ENCODE measurements at regions not wholly inside any gene's neighbourhood (a gene's known extent, or its start where the extent isn't known, plus 50 kb on each side); places are given as distances from the start of the nearest gene placed in this dataset.

- no peak for DNase-seq (ENCODE audit: low spot score)
These were observed 307.7 kb upstream of the TNP1 start for GRCh38 chr2:217167531-217167930.

- peak; percentile 61 for DNase-seq (ENCODE audit: low spot score)
These were observed 306.5 kb upstream of the TNP1 start for GRCh38 chr2:217166241-217166850.

- DNase-seq (ENCODE audit: low spot score) = no peak
These were observed 305.7 kb upstream of the TNP1 start for GRCh38 chr2:217165547-217165946.

- no peak for DNase-seq (ENCODE audit: low spot score)
These were observed 304.1 kb upstream of the TNP1 start for GRCh38 chr2:217163987-217164386.

GRCh38 chr2:217162533-217162932 is 302.7 kb upstream of the TNP1 start:
- DNase-seq (ENCODE audit: low spot score) = peak; percentile 80

- DNase-seq (ENCODE audit: low spot score) = no peak
These were observed 301.4 kb upstream of the TNP1 start for GRCh38 chr2:217160978-217161973.

- peak; percentile 56 for DNase-seq (ENCODE audit: low spot score)
These were observed 300.4 kb upstream of the TNP1 start for GRCh38 chr2:217160103-217160743.

GRCh38 chr2:217158928-217159327 is 299.1 kb upstream of the TNP1 start:
- DNase-seq (ENCODE audit: low spot score) = no peak

- no peak for DNase-seq (ENCODE audit: low spot score)
These were observed 297.7 kb upstream of the TNP1 start for GRCh38 chr2:217157581-217157980.

GRCh38 chr2:217156801-217157200 is 296.9 kb upstream of the TNP1 start:
- DNase-seq (ENCODE audit: low spot score) = no peak

- no peak for DNase-seq (ENCODE audit: low spot score)
These were observed 295.1 kb upstream of the TNP1 start for GRCh38 chr2:217154923-217155322.

GRCh38 chr2:217153510-217153909 is 293.6 kb upstream of the TNP1 start:
- DNase-seq (ENCODE audit: low spot score) = no peak

- DNase-seq (ENCODE audit: low spot score) = no peak
These were observed 293.0 kb upstream of the TNP1 start for GRCh38 chr2:217152831-217153230.

GRCh38 chr2:217151509-217152206 is 291.8 kb upstream of the TNP1 start:
- no peak for DNase-seq (ENCODE audit: low spot score)

- no peak for DNase-seq (ENCODE audit: low spot score)
These were observed 290.4 kb upstream of the TNP1 start for GRCh38 chr2:217150236-217150635.

GRCh38 chr2:217149087-217149660 is 289.3 kb upstream of the TNP1 start:
- no peak for DNase-seq (ENCODE audit: low spot score)

GRCh38 chr2:217147818-217148217 is 288.0 kb upstream of the TNP1 start:
- no peak for DNase-seq (ENCODE audit: low spot score)

GRCh38 chr2:217146956-217147355 is 287.1 kb upstream of the TNP1 start:
- no peak for DNase-seq (ENCODE audit: low spot score)

- DNase-seq (ENCODE audit: low spot score) = peak; percentile 62
These were observed 282.9 kb upstream of the TNP1 start for GRCh38 chr2:217142649-217143266.

- no peak for DNase-seq (ENCODE audit: low spot score)
These were observed 278.4 kb upstream of the TNP1 start for GRCh38 chr2:217138284-217138683.

GRCh38 chr2:217127744-217128143 is 267.9 kb upstream of the TNP1 start:
- DNase-seq (ENCODE audit: low spot score) = no peak

Measured in HT-29 (cell line).